Activated T-cell treated with anti-CD3 and anti-CD28 coated beads for 48 hours (primary cell): ENCODE measurements at regions not wholly inside any gene's neighbourhood (a gene's known extent, or its start where the extent isn't known, plus 50 kb on each side); places are given as distances from the start of the nearest gene placed in this dataset.
"Not testable (repeated sequence)": the region's sequence is repeated elsewhere in the genome, so short reads cannot be mapped to it uniquely, and the experiment has no call there.

ENCODE experiments used
- DNase-seq: peaks from one replicate; pipeline ENCODE4 v3.0.0-alpha.2; 2020; ENCODE audit warnings: low read depth

DNA sequence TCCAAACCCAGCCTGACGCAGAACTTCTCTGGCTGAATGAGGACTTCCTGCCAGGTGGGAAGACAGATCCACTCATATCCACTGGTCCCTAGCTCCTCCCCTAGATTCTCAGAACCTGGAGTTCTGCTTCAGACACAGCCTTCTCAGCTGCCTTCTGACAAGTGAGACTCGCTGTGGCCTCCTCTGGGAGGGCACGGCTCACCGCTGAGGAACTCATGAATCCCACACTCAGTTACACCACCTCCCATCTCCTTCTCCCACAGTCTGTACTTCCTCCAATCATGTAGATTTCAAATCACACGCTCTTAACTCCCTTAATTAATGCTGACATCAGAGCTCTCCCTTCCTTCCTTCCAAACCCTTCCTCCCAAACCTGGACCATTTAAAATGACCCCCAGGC lies 86.4 kb upstream of the TMEM45B start:
- no peak for DNase-seq

DNA sequence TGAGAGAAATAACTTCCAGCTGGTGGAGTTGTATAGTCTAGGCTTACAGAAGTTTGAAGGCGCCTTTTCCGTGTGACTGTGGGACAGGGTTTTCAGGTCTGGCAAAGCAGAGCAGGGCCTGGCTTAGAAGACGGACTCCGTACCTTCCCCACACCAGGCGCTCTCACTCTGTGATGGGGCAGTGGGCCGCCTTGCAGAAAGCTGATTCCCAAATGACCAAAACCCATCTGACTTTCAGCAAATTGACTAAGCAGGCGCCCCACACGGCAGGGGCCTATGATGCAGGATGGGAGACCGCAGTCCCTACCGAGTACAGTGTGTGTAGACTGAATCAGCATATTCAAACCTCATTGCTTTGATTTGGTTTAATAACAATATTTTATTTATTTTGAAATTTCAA lies 85.8 kb upstream of the TMEM45B start:
- no peak for DNase-seq

DNA sequence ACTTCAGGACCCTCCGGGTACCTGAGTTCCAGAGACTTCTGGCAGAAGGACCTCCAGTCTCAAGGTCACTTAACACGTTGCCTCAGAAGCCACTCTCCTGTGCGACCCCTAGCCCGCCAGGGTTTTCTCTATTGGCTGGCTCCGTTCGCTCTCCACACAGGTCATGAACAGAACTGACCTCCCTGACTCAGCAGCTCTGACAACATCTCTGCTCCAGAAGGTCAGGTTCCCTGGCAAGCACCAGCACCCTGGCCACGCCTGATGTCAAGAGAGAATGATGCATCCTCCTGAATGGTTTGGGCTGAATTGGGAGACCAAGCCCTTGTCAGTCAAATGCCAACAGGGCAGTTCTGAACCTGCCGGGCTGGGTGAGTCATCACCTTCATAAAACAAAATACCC lies 84.3 kb upstream of the TMEM45B start:
- no peak for DNase-seq

DNA sequence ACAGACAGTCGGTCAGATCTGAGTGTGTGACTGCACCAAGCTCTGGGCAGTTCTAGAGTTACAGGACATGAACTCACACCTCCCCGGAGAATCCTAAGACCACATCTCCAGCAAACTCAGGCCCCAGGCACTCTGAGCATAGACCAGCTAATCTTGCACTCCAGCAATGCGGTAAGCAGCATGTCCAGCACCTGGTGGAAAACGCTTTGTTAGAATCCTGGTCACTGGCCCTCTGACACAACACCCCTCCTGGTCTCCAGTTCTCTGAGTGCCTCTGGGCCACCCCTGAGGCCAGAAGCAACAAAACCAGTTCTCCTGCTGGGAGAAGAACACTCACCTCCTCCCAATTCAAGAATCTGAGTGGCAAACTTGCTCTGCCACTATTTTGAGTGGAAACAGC lies 82.7 kb upstream of the TMEM45B start:
- no peak for DNase-seq

DNA sequence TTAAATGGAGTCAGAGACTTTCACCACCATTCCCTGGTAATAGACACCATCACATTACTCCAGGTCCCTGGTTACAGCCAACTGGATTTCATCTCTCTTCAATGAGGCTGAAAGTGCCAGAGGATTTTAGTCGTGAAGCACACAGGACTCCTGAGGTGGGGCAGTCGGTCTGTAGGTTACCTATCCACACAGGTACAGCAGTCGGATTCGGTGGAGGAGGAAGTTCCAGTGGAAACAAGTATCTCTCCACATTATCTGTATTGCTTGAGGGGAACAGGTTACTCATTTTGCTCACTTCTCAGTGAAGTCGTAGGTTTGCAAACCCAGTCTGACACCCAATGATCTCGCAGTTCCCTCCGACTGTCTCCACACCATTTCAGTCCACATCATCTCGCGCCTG lies 82.3 kb upstream of the TMEM45B start:
- DNase-seq: no peak

DNA sequence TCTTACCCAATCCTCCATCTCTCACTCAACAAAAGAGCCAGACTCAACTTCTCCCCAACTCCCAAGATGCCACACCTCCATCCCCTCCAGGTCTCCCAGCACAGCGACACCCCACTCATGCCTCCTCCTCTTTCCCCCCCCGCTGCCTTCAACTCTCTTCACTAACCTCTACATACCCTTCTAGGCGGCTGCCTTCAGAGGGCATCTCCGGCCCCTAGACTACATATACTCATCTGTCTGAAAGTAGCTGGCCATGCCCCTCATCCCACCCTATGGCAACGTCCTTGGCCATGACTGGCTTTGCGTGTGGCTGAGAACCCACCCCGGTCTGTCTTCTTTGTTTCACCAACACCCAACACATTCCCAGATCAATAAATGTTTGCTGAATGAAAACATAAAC lies 81.7 kb upstream of the TMEM45B start:
- DNase-seq: no peak

DNA sequence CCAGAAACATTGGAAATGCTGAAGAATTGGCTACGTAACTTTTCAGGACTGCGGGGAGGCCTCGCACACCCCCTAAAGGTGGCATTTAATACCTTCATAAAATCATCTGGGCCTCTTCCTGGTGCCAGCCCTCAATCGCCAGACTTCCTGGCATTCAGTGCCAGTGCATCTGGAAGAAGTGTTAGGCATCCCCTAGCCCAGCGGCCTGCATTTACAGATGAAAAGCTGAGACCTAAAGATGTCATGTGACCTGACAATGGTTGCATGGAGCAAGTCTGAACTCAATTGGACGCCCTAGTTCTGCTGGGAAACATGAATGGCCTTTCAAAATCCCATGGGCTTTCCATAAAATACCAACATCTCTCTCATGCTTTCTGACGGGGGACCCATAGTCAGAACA lies 81.0 kb upstream of the TMEM45B start:
- DNase-seq: no peak

DNA sequence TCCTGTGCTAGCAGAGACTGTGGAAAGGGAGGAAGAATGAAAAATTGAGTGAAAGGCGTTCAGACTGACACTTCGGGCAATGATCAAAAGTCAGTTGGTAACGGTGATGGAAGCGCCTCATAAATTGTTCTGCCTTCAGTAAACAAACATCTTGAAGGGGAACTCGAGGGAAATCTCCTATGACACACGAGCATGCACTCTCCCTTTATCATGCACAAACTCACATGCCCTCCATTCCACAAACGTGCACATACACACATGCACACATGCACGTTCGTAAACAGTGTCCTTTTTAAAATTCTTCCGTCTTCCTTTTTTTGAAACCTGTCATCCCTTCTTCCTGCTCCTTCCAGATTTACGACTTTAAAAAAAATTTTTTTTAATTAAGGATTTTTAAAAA lies 77.8 kb upstream of the TMEM45B start:
- no peak for DNase-seq

DNA sequence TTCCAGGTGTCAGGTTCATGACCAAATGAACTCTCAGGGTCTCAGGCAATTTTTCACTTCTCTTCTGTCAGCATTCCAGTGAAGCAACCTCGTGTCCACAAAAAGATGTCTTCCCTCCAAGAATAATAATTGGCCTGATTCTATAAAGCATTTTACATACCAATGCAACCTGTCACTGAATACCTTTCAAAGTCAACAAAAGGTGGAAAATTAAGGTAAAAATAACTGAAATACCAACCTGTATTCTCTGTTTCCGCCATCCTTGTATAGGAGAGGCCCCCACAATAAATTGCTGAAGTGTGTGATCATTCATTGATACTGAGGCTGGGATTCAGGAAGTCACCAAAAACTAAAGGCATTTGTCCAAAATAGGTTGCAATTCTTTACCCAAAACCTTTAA lies 77.4 kb upstream of the TMEM45B start:
- DNase-seq: no peak

DNA sequence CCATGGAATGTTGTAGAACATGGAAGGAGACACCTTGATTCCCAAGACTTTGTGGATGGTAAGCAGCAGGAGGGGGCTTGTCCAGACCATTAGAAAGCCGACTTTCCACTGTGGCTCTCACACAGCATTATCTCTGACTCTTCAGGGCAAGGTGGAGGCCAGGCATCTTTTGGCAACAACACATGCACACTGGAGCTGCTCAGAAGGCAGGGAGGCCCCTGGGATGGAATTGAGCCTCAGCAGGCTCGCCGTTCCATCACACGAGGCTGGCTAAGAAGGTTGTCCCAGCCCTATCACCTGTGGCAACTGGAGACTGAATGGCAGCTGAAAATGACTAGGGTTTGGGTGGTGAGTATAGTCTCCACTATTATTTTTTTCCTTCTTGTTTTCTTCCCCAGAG lies 76.3 kb upstream of the TMEM45B start:
- no peak for DNase-seq

DNA sequence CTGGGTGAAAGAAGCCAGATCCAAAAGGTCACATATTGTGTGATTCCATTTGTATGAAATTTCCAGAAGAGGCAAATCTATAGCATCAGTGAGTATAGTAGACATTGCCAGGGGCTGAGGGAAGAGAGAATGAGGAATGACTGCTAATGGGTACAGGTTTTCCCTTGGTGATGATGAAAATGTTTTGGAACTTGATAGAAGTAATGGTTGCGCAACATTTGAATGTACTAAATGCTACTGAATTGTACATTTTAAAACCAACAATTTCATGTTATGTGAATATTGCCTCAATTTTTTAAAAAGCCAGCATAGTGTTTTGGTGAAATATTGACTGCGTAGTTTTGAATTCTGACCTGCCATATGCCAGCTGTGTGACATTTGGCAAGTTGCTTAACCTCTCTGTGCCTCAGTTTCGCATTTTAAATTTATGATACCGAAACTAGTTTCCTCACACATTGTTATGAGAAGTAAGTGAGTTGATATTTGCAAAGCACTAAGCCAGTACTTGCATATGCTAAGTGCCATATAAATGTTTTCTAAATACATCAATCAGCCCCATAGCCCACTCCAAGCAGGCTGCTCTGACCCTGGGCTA lies 75.4 kb upstream of the TMEM45B start:
- no peak for DNase-seq

DNA sequence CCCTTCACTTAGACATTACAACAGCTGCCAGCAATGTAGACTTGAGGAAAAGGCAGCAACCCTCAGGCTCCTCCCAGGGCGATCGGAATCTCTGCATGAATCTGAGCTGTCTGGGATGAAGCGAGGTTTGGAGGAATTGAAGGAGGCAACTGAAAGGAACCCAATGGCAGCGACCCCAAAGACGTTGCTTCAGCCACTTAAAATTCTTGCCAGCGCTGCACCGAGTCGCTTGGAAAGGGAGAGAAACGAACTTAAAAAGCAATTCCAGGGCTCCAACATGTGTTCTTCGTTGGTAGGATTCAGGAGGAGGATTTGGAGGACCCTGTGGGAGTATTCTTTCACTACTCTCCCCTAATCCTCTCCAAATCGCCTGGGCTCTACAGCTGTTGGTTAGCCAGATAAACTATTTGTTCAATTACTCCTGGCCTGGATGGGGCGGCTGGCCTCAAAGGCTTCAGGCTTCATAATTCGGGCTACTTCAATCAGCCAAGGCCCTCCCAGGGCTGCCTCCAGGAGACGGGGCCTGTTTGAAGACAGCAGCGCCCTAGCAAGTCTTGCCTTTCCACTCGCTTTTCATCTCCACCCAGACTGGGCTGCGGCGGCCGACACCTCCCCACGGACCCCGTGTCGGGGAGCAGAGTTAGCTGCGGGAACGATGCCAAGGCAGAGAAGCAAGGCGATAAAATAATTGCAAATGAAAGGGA lies 72.4 kb upstream of the TMEM45B start:
- no peak for DNase-seq

DNA sequence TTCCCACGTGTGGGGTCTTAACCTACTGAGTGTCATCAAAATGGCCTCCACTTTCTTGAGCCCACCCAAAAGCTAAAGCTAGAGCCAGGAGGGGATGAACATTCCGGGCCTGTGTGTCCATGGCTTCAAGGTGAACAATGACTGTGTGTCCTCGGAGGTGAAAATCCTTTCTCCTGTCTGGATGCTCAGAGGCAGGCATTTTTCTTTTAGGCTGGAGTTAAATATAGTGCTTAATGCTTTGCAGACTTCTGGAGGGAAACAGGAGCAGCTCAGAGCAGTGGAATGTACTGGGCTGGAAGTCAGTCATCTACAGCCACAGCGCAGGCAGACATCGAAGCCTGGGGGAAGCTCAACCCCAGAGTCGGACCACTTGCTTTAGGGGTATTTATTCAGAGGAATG lies 68.6 kb upstream of the TMEM45B start:
- no peak for DNase-seq

DNA sequence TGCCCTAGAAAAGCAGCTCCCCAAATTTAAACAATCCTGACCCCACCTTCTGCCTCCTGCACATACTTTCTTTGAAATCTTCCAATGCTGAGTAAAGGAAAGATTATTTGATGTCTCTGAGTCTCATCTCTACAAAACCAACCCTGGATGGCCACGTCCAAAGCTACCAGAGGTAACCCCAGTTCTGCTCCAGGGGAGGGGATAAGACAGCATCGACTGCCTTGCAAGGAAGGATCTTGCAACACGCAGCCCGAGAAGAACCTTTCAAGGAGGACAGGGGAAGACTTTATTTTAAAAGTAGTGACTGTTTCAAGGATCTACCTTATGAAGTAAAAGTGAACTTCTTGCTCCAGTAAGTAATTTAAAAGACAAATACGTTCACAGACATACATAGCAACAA lies 66.5 kb upstream of the TMEM45B start:
- DNase-seq: no peak

DNA sequence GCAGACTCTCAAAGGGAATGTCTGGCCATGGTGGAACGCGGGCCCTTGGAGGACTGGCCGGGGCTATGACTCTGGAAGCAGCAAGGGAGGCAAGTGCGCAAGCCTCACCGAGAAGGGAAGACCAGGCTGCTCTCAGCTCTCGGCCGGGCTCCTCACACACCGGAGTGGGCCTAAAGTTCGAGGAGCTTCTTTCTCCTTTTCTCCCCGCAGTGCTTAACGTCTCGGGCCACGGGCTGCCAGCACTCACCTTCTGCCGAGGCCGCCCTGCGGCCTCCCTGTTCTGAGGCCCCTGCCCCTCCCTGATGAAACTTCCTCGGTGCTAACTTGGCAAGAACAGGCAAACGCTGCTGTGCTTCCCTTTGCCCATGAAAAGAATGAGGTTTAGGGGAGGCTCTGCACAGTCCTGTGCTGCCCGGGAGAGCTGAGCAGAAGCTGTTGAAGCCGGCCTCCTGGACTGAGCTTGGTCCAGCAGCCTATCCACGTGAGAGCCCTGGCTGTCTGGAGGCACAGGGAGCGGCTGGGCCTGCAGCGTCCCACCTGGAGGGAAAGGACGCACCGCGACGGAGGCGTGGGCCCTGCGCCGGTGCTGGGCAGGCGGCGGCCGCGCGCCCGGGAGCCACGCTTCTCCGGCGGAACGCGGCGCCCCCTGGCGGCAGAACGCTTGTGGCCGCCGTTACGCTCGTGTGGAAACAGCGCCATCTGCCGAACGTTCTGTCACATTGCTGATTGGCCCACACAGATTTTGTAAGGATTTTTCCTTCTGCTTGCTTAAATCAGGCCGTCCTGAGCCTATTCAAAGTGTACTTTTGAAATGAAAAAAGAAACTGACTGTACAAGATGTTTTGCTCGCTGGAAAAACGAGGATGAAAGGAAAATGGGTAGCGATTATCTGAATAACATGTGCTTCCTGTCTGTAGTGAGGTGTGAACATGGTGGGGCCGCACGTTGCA lies 65.0 kb upstream of the TMEM45B start:
- peak; percentile 76 for DNase-seq

DNA sequence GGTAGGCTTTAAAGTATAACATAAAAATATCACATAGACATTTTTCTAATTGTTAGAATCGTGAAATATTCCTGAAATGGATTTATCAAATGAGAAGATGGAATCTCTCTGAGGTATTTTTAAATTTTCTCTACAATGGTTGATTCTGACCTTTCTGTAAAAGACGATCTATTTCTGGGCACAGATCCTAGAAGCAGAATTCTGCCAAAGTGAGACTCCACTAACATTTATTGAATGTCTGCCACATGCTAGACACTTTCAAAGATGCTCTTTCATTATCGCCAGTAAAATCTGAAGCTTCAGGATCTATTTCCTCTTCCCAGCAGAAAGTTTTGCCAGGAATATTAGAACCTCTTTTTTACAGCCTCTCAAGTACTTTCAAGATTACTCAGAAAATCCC lies 64.1 kb upstream of the TMEM45B start:
- no peak for DNase-seq

DNA sequence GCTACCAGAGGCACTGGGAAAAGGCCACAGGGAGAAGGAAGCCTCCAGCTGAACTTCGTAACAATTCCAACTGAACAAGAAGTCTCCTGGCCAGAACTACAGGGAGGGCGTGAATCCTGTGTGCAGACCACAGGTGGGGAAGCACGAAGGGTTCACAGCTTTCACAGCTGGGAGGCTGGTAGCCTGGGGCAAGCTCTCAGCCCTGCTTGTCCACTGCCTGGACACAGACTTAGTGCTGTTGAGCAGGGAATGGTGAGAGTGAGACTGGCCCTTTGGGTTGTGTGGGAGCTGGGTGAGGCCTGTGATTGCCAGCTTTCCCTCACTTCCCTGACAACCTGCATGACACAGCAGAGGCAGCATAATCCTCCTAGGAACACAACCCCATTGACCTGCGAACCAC lies 52.1 kb upstream of the TMEM45B start:
- not testable (repeated sequence) for DNase-seq

DNA sequence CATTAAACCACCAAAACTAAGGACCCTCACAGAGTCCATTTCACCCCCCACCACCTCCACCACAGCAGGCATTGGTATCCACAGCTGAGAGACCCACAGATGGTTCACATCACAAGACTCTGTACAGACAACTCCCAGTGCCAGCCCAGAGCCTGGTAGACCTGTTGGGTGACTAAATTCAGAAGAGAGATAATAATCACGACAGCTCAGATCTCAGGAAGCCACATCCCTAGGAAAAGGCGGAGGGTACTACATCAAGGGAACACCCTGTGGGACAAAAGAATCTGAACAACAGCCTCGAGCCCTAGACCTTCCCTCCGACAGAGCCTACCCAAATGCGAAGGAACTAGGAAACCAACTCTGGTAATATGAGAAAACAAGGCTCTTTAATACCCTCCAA lies 51.4 kb upstream of the TMEM45B start:
- DNase-seq: not testable (repeated sequence)
